ENCODE measurements at regions not wholly inside any gene's neighbourhood (a gene's known extent, or its start where the extent isn't known, plus 50 kb on each side); places are given as distances from the start of the nearest gene placed in this dataset.

- Histone ChIP-seq H2AFZ (ENCODE audit: low read length) (no peak overlapping the region), H3K79me1 (ENCODE audit: insufficient read depth, low read depth, low read length, poor library complexity, severe bottlenecking) (no peaks in the 10 kb centered on the region), H4K8ac (replicated peaks; ENCODE audit: insufficient read length, low read depth, low read length) (no peak overlapping the region), H2AK5ac (ENCODE audit: insufficient read length, low read length) (no peak overlapping the region), H3K23me2 (ENCODE audit: insufficient read length, low read depth, low read length, poor library complexity, severe bottlenecking) (no peaks in the 10 kb centered on the region), H3K4me2 (ENCODE audit: insufficient read depth, insufficient read length, low read length) (no peak overlapping the region), H4K91ac (ENCODE audit: insufficient read length, low read depth, low read length) (no peak overlapping the region), H3K14ac (ENCODE audit: insufficient read depth, low read length) (no peak overlapping the region), H3K4ac (ENCODE audit: low read depth, low read length) (no peak overlapping the region), H2BK120ac (ENCODE audit: low read depth, low read length, poor library complexity, severe bottlenecking) (no peak overlapping the region), H3K79me2 (ENCODE audit: insufficient read depth, low read length) (no peaks in the 10 kb centered on the region), H2BK20ac (ENCODE audit: low read depth, low read length, poor library complexity, severe bottlenecking) (no peak overlapping the region), H3K9me3 (ENCODE audit: control insufficient read depth, low read depth, low read length) (no peaks in the 10 kb centered on the region), H3K18ac (ENCODE audit: insufficient read length, low read depth, low read length) (no peak overlapping the region), H3K27me3 (ENCODE audit: insufficient read depth, low read length) (no peaks in the 10 kb centered on the region), H4K20me1 (ENCODE audit: control insufficient read depth, insufficient read depth, insufficient read length) (no peaks in the 10 kb centered on the region), H3K27ac (ENCODE audit: insufficient read length, low read depth, low read length) (no peak overlapping the region), H4K5ac (ENCODE audit: insufficient read length, low read depth, low read length) (no peak overlapping the region), H3K23ac (ENCODE audit: insufficient read length, low read depth, low read length) (no peak overlapping the region), H3K9ac (ENCODE audit: extremely low read depth, insufficient read length, low read length) (no peak overlapping the region), H3K4me1 (ENCODE audit: insufficient read depth, low read length) (no peaks in the 10 kb centered on the region), H2BK15ac (ENCODE audit: low read depth, low read length) (no peak overlapping the region), H2BK12ac (ENCODE audit: insufficient read length, low read depth, low read length) (no peak overlapping the region), H3K56ac (ENCODE audit: insufficient read length, low read depth, low read length) (no peak overlapping the region), H3T11ph (ENCODE audit: low read length) (no peak overlapping the region), H2BK5ac (ENCODE audit: insufficient read length, low read length) (no peak overlapping the region)
- no peak overlapping the region for H3K4me3 Mint-ChIP-seq
- DNase-seq = no peak
- no peak for TF ChIP-seq CTCF (conservative IDR thresholded peaks at IDR 0.05)
- no peaks in the 10 kb centered on the region for H3K4me1 Mint-ChIP-seq
- no peaks in the 10 kb centered on the region for H3K36me3 Mint-ChIP-seq (ENCODE audit: insufficient read depth in 1 of 3, low read depth in 3 of 3)
- H3K9me3 Mint-ChIP-seq = no peaks in the 10 kb centered on the region; a peak in 2 of 5 replicates
- no peaks in the 10 kb centered on the region for H3K27me3 Mint-ChIP-seq (ENCODE audit: low read depth)
- H3K27ac Mint-ChIP-seq = no peak overlapping the region
Measured at GRCh38 chr6:117022774-117023173, 145.7 kb downstream of the RFX6 start.
